PC-9 (cell line): ENCODE measurements at regions not wholly inside any gene's neighbourhood (a gene's known extent, or its start where the extent isn't known, plus 50 kb on each side); places are given as distances from the start of the nearest gene placed in this dataset.

Experiments
- BruUV-seq: library from RNA; stranded (reverse); fragments of 400-500 nt; replicated peaks from 2 replicates; lab custom pipeline; 2021; lab: Mats Ljungman, UMichigan
- CTCF ChIA-PET: fragments of 300-600 bp; sonication (Branson Sonifier 250); formaldehyde crosslinking; loops from one replicate; lab custom pipeline; 2022; ENCODE audit warnings: antibody characterized with exemption; lab: Charles Lee
- POLR2A ChIA-PET: fragments of 300-600 bp; sonication (Branson Sonifier 250); formaldehyde crosslinking; loops from one replicate; lab custom pipeline; 2022; ENCODE audit warnings: antibody characterized with exemption; ENCODE audit not compliant: unreplicated experiment; lab: Charles Lee
- DNase-seq, 2 experiments: peaks; one replicate each; pipeline versions ENCODE4 v3.0.0 to v3.0.0-alpha.2; 2015 to 2022; ENCODE audit warnings: mixed read lengths in 1 of 2
- H2AFZ ChIP-seq: fragments of 200-600 bp; sonication (generic); 2 replicates; pipeline ENCODE4 v1.8.1; 2017; ENCODE audit warnings: antibody characterized with exemption
- H3F3A ChIP-seq: fragments of 200-600 bp; sonication (generic); 2 replicates; pipeline ENCODE4 v1.8.1; 2017; ENCODE audit warnings: antibody characterized with exemption, mild to moderate bottlenecking, low read depth; ENCODE audit not compliant: insufficient read depth
- H3K27ac ChIP-seq: fragments of 200-600 bp; sonication (generic); 2 replicates; pipeline ENCODE4 v1.6.1; 2016; ENCODE audit warnings: mixed run types
- H3K27me3 ChIP-seq: fragments of 200-600 bp; sonication (generic); 2 replicates; pipeline ENCODE4 v1.6.1; 2016; ENCODE audit warnings: low read depth, mixed run types; ENCODE audit not compliant: insufficient read depth
- H3K36me3 ChIP-seq: fragments of 200-600 bp; sonication (generic); 2 replicates; pipeline ENCODE4 v1.6.1; 2016; ENCODE audit warnings: low read depth, mixed run types
- H3K4me1 ChIP-seq: fragments of 200-600 bp; sonication (generic); replicated peaks from 2 replicates; pipeline ENCODE4 v1.6.1; 2016; ENCODE audit warnings: mixed run types; ENCODE audit not compliant: insufficient read depth
- H3K4me2 ChIP-seq: fragments of 200-600 bp; sonication (generic); 2 replicates; pipeline ENCODE4 v1.6.1; 2017; ENCODE audit warnings: mixed run types
- H3K4me3 ChIP-seq: fragments of 200-600 bp; sonication (generic); 2 replicates; pipeline ENCODE4 v1.6.1; 2016; ENCODE audit warnings: mixed run types
- H3K79me2 ChIP-seq: fragments of 200-600 bp; sonication (generic); 2 replicates; pipeline ENCODE4 v1.6.1; 2017; ENCODE audit warnings: low read depth, mixed run types
- H3K9me2 ChIP-seq: fragments of 200-600 bp; sonication (generic); 2 replicates; pipeline ENCODE4 v1.8.1; 2017; ENCODE audit warnings: mild to moderate bottlenecking; ENCODE audit not compliant: insufficient read depth
- H3K9me3 ChIP-seq: fragments of 200-600 bp; sonication (generic); 2 replicates; pipeline ENCODE4 v1.8.1; 2016; ENCODE audit warnings: low read depth; ENCODE audit not compliant: insufficient read depth
- H4K20me1 ChIP-seq: fragments of 200-600 bp; sonication (generic); 2 replicates; pipeline ENCODE4 v1.8.1; 2017; ENCODE audit not compliant: insufficient read depth
- EZH2 ChIP-seq: fragments of 200-600 bp; sonication (generic); IDR thresholded peaks from 2 replicates; pipeline ENCODE4 v1.8.0; 2017; ENCODE audit warnings: antibody characterized with exemption, low read depth
- intact Hi-C: fragments of 100-400 bp; cut with micrococcal nuclease; formaldehyde crosslinking; loops from one replicate; pipeline ENCODE4 v1.10.0; 2022; ENCODE audit not compliant: unreplicated experiment
- TF ChIP-seq, protein P1 (sequence below): fragments of 200-600 bp; sonication (generic); conservative IDR thresholded peaks from 2 replicates; pipeline ENCODE4 v1.6.1; 2017; ENCODE audit warnings: mixed run types, antibody characterized with exemption, mild to moderate bottlenecking, moderate library complexity

- H3K4me3 ChIP-seq, result no peak overlapping the region
- H2AFZ ChIP-seq, result no peak overlapping the region
- no peak overlapping the region for H3K4me2 ChIP-seq
- no peak for DNase-seq
- no peaks in the 10 kb centered on the region for H3K36me3 ChIP-seq
- BruUV-seq, result no TSS peak
- peaks cover 39% of the 10 kb centered on the region for H3K4me1 ChIP-seq
- CTCF ChIA-PET, result no interaction called here
- no peak overlapping the region for H3K27ac ChIP-seq
- TF ChIP-seq, protein P1, sequence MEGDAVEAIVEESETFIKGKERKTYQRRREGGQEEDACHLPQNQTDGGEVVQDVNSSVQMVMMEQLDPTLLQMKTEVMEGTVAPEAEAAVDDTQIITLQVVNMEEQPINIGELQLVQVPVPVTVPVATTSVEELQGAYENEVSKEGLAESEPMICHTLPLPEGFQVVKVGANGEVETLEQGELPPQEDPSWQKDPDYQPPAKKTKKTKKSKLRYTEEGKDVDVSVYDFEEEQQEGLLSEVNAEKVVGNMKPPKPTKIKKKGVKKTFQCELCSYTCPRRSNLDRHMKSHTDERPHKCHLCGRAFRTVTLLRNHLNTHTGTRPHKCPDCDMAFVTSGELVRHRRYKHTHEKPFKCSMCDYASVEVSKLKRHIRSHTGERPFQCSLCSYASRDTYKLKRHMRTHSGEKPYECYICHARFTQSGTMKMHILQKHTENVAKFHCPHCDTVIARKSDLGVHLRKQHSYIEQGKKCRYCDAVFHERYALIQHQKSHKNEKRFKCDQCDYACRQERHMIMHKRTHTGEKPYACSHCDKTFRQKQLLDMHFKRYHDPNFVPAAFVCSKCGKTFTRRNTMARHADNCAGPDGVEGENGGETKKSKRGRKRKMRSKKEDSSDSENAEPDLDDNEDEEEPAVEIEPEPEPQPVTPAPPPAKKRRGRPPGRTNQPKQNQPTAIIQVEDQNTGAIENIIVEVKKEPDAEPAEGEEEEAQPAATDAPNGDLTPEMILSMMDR, result no peak
- TF ChIP-seq EZH2, result no peak
- peaks cover 25% of the 10 kb centered on the region for H3F3A ChIP-seq
- intact Hi-C loops, result no loop called here
- no peaks in the 10 kb centered on the region for H3K9me2 ChIP-seq
- H4K20me1 ChIP-seq, result no peaks in the 10 kb centered on the region
- no peaks in the 10 kb centered on the region for H3K27me3 ChIP-seq
- POLR2A ChIA-PET, result no interaction called here
- H3K9me3 ChIP-seq, result no peaks in the 10 kb centered on the region
- no peaks in the 10 kb centered on the region for H3K79me2 ChIP-seq
Observed at GRCh38 chr2:9705196-9705595, 74.4 kb upstream of the YWHAQ start.

DNA sequence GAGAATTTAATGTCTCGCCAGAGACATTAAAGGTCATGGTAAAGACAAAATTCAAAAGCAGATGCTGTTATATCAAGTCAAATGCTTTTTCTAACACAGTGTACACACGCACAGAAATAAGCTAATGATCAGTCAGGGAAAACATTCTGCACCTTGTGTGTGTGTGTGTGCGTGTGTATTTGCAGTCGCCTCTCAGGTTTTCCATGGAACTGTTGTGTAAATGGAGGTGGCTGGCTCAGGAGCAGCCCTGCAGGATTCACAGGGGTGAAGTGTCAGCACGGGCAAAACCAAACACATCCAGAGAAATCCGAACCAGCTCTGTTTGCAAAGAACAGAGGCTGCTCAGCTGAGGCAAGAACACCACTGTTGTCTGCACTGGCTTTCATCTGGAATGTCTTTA is 76.2 kb upstream of the YWHAQ start:
- BruUV-seq, result no TSS peak
- H3K4me3 ChIP-seq, result no peak overlapping the region
- H3K9me2 ChIP-seq, result no peaks in the 10 kb centered on the region
- POLR2A ChIA-PET, result no interaction called here
- no peak overlapping the region for H3K27ac ChIP-seq
- H3K79me2 ChIP-seq, result no peaks in the 10 kb centered on the region
- intact Hi-C loops, result no loop called here
- no peak overlapping the region for H3K4me2 ChIP-seq
- H3K36me3 ChIP-seq, result no peaks in the 10 kb centered on the region
- CTCF ChIA-PET, result no interaction called here
- H4K20me1 ChIP-seq, result no peaks in the 10 kb centered on the region
- H3K9me3 ChIP-seq, result no peaks in the 10 kb centered on the region
- H3F3A ChIP-seq, result peaks cover 26% of the 10 kb centered on the region
- DNase-seq, result no peak
- no peak for TF ChIP-seq EZH2
- TF ChIP-seq, protein P1, result no peak
- H3K4me1 ChIP-seq, result peaks cover 39% of the 10 kb centered on the region
- H3K27me3 ChIP-seq, result no peaks in the 10 kb centered on the region
- H2AFZ ChIP-seq, result no peak overlapping the region

DNA sequence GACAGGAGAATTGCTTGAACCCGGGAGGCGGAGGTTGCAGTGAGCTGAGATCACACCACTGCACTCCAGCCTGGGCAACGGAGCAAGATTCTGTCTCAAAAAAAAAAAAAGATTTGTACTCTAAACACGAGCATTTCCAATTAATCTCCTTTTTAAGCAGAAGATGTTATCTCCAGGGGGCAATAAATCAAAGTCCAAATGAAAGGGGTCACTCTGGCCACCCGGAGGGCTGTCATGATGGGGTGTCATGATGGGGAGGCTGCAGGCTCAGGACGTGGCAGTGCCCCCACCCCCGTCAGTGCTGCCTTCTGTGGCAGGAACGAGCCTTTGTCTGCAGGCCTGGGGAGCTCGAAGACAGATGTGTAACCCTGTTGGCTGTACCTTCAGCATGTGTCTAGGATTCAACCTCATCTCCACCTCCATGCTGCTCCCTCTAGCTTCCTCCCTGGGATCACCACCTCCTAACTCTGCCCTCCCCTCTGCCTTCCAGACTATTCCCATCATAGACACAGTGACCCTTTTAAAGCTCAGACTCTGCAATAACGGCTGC is 76.9 kb upstream of the YWHAQ start:
- Histone ChIP-seq H3K27me3 (no peaks in the 10 kb centered on the region), H3K4me1 (peaks cover 32% of the 10 kb centered on the region), H3F3A (peaks cover 19% of the 10 kb centered on the region), H3K36me3 (no peaks in the 10 kb centered on the region), H2AFZ (no peak overlapping the region), H3K9me3 (no peaks in the 10 kb centered on the region), H3K27ac (no peak overlapping the region), H3K4me3 (no peak overlapping the region), H3K79me2 (no peaks in the 10 kb centered on the region), H3K9me2 (no peaks in the 10 kb centered on the region), H4K20me1 (no peaks in the 10 kb centered on the region), H3K4me2 (no peak overlapping the region)
- no peak for DNase-seq
- BruUV-seq, result no TSS peak
- TF ChIP-seq, protein P1, result no peak
- no peak for TF ChIP-seq EZH2
- ChIA-PET CTCF (no interaction called here), POLR2A (no interaction called here)
- intact Hi-C loops, result no loop called here
